ENCODE measurements at regions not wholly inside any gene's neighbourhood (a gene's known extent, or its start where the extent isn't known, plus 50 kb on each side); places are given as distances from the start of the nearest gene placed in this dataset.
"Not testable (repeated sequence)": the region's sequence is repeated elsewhere in the genome, so short reads cannot be mapped to it uniquely, and the experiment has no call there.

GRCh38 chr6:144895313-144896278 lies 610.5 kb downstream of the UTRN start:
- no peak for DNase-seq
- in situ Hi-C loops (cut with MboI; ENCODE audit: low pct_unique_long_range_greater_than_20kb, low sequenced_read_pairs): no loop called here

GRCh38 chr6:144896289-144896688 lies 611.2 kb downstream of the UTRN start:
- DNase-seq: no peak
- in situ Hi-C loops (cut with MboI; ENCODE audit: low pct_unique_long_range_greater_than_20kb, low sequenced_read_pairs): no loop called here

GRCh38 chr6:144896871-144897270 lies 611.7 kb downstream of the UTRN start:
- in situ Hi-C loops (cut with MboI; ENCODE audit: low pct_unique_long_range_greater_than_20kb, low sequenced_read_pairs): no loop called here
- DNase-seq: no peak

DNA sequence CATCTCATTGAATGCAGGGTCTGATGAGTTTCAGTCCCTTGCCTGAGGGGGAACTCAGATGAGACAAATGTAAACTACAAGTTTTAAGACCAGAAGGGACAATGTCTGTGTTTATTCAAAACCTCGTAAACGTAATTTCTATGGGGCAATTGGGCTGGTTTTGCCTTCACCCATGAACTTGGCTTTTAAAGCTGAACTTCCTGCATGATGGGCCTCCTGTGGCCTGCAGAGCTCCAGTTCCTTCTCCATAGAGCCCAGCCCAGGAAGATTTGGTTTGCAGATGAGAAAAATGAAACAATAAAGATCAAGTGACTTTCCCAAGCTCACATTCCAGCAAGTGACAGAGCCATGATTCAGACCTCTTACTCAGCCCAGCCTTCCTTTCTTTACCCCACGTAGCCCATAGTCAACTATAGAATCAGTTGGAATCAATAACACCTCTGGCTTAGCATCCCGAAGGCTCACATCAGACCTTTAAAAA lies 612.3 kb downstream of the UTRN start:
- in situ Hi-C loops (cut with MboI; ENCODE audit: low pct_unique_long_range_greater_than_20kb, low sequenced_read_pairs): no loop called here
- DNase-seq: no peak

DNA sequence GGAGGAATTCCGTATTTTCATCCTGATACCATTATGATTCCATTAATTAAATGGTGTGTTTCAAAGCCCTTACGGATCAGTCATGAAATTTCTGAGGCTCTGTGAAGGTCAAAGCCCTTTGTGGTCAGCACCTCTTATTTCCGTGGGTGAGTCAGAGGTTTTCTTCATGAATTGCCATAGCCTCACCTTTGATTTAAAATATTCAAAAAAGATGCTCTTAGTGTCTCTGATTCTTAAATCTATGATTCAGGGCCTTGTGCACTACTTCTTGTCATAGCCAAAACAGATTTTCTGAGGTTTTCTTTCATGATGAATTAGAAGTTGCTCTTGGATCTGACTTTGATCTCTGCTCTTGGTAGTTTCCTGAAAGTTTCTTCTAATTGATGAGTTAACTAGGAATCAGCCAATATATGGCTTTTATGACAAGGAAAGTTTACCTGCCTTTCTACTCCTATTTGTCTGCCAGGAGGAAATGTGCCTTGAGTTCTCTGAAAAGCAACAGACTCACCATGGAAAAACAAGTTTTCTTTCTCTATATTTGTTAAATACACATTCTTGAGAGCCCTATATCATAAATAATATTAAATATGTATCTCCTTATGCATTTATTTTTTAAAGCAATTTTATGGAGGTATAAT lies 613.0 kb downstream of the UTRN start:
- in situ Hi-C loops (cut with MboI; ENCODE audit: low pct_unique_long_range_greater_than_20kb, low sequenced_read_pairs): no loop called here
- DNase-seq: no peak

DNA sequence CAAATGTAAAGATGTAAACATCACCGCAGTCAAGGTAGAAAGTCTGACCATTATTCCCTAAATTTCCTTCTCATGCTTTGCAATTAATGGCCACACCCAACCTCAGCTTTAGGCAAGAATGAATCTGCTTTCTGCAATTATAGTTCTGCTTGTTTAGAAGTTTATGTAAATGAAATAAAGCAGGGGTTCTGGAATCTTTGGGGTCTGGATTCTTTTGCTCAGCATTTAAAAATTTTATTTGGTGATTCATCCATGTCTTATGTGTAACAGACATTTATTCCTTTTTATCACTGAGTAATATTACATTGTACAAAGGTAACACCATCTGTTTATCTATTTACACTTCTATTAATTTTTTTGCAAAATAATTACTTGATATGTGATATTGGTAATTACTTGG lies 613.6 kb downstream of the UTRN start:
- DNase-seq: no peak
- in situ Hi-C loops (cut with MboI; ENCODE audit: low pct_unique_long_range_greater_than_20kb, low sequenced_read_pairs): no loop called here

GRCh38 chr6:144899161-144899560 lies 614.0 kb downstream of the UTRN start:
- in situ Hi-C loops (cut with MboI; ENCODE audit: low pct_unique_long_range_greater_than_20kb, low sequenced_read_pairs): no loop called here
- DNase-seq: no peak

GRCh38 chr6:144901412-144901811 lies 616.3 kb downstream of the UTRN start:
- in situ Hi-C loops (cut with MboI; ENCODE audit: low pct_unique_long_range_greater_than_20kb, low sequenced_read_pairs): no loop called here
- DNase-seq: no peak

DNA sequence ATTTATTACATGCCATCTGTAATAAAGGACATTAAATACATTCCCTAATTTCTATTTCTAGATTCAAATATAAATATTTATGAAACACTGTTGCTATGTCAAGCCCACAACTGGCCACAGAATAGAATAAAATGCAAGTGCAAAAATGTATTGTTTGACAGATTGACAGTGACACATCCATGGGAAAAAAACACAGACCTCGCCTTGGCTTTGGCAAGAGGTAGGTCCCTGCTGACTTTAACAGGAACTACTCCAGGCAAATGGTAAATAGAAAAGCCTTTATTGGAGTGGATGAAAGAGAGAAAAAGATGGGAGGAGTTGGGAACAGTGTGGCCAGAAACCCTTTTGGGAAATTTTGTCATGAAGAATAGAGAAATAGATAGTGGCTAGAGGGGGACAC lies 622.9 kb downstream of the UTRN start:
- DNase-seq: no peak
- in situ Hi-C loops (cut with MboI; ENCODE audit: low pct_unique_long_range_greater_than_20kb, low sequenced_read_pairs): no loop called here

GRCh38 chr6:144909753-144910285 lies 624.7 kb downstream of the UTRN start:
- in situ Hi-C loops (cut with MboI; ENCODE audit: low pct_unique_long_range_greater_than_20kb, low sequenced_read_pairs): no loop called here
- no peak for DNase-seq

- in situ Hi-C loops (cut with MboI; ENCODE audit: low pct_unique_long_range_greater_than_20kb, low sequenced_read_pairs): no loop called here
- no peak for DNase-seq
These were observed 626.2 kb downstream of the UTRN start for GRCh38 chr6:144911322-144911721.

DNA sequence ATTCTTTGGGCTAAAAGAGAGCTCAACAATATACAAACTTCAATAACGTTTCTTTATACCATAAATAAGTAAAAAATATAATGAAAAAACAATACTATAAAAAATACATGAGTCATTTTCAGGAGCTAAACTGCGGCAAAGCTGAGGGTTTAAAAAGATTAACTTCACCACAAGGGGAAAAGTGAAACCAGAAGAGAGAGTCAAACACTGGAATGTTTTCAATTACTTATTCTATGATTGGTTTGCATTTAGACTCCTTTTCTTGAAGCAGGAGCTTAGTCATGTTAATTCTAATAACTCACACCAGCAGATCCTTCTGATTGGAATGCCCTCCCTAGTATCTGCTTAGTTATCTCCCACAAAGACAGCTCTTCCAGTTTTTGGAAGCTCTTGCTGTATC lies 627.3 kb downstream of the UTRN start:
- in situ Hi-C loops (cut with MboI; ENCODE audit: low pct_unique_long_range_greater_than_20kb, low sequenced_read_pairs): no loop called here
- DNase-seq: peak; percentile 7

DNA sequence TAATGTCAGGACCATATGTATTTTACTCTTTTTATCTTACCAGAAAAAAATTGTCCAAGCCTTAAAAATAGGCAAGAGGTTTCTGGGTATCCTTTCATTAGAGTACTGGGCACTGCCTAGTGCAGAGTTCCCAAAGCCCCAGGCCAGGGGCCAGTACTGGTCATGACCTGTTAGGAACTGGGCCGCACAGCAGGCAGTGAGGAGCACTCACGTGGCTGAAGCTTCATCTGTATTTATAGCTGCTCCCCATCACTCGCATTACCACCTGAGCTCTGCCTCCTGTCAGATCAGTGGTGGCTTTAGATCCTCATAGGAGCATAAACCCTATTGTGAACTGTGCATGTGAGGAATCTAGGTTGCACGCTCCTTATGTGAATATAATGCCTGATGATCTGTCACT lies 632.9 kb downstream of the UTRN start:
- in situ Hi-C loops (cut with MboI; ENCODE audit: low pct_unique_long_range_greater_than_20kb, low sequenced_read_pairs): no loop called here
- no peak for DNase-seq

GRCh38 chr6:144919560-144919959 lies 634.4 kb downstream of the UTRN start:
- in situ Hi-C loops (cut with MboI; ENCODE audit: low pct_unique_long_range_greater_than_20kb, low sequenced_read_pairs): no loop called here
- no peak for DNase-seq

- no peak for DNase-seq
- in situ Hi-C loops (cut with MboI; ENCODE audit: low pct_unique_long_range_greater_than_20kb, low sequenced_read_pairs): no loop called here
These were observed 635.3 kb downstream of the UTRN start for GRCh38 chr6:144920391-144920961.

DNA sequence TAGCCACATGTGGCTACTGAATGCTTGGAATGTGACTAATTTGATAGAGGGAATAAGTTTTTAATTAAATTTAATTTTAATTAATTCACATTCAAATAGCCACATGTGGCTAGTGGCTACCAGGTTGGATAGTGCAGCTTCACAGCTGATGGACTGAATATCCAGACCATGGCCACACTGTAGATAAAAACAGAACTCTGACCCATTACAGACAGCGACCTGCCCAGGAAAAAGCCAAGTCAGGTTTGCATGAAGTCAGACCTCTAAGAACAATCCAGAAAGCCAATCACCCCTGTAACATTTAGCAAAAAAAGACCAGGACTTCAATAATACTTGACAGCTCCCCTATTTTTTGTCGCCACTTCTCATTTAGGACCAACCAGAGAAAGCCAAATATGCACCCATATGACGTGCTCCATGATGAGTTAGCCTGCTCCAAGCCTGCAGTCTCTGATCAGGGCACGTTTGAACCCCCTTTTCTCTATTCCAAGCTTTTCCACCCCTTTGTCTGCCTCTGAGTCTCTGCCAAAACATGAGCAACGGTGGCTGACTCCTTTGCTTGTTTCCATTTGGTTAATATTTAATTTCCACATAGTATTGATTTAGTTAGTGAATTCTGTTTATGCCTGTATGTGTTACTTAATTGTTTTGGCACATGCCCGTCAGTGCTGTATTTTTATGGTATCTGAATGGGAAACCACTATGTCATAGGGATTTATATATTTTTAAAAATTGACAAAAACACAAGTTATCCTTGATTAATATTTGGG lies 636.3 kb downstream of the UTRN start:
- no peak for DNase-seq
- in situ Hi-C loops (cut with MboI; ENCODE audit: low pct_unique_long_range_greater_than_20kb, low sequenced_read_pairs): no loop called here

- in situ Hi-C loops (cut with MboI; ENCODE audit: low pct_unique_long_range_greater_than_20kb, low sequenced_read_pairs): no loop called here
- DNase-seq: no peak
These were observed 637.1 kb downstream of the UTRN start for GRCh38 chr6:144922120-144922722.

GRCh38 chr6:144922771-144923490 lies 637.8 kb downstream of the UTRN start:
- in situ Hi-C loops (cut with MboI; ENCODE audit: low pct_unique_long_range_greater_than_20kb, low sequenced_read_pairs); DNase-seq: not testable (repeated sequence)
